Upper lobe of left lung (tissue), 4 donors: ENCODE measurements at regions not wholly inside any gene's neighbourhood (a gene's known extent, or its start where the extent isn't known, plus 50 kb on each side); places are given as distances from the start of the nearest gene placed in this dataset.

Experiments used
- EP300 ChIP-seq, 4 donors: sonication (generic); formaldehyde crosslinking; IDR thresholded peaks; one replicate each; pipeline ENCODE4 v1.5.1; 2017; ENCODE audit warnings: antibody characterized with exemption in 4 of 4, control low read depth in 2 of 4
- POLR2A ChIP-seq, 4 donors: fragments of 450-650 bp; IDR thresholded peaks; one replicate each; pipeline ENCODE4 v1.5.1; 2016 to 2017; ENCODE audit warnings: antibody characterized with exemption in 4 of 4, mild to moderate bottlenecking in 2 of 4
- TF ChIP-seq, protein P1 (sequence below), 6 experiments: fragments of 450-650 bp in 4 of 6; fragments of 200-600 bp in 2 of 6; sonication (generic) in 2 of 6; IDR thresholded peaks; one replicate each; pipeline ENCODE4 v1.5.1; 2016 to 2019; ENCODE audit warnings: antibody characterized with exemption in 6 of 6

DNA sequence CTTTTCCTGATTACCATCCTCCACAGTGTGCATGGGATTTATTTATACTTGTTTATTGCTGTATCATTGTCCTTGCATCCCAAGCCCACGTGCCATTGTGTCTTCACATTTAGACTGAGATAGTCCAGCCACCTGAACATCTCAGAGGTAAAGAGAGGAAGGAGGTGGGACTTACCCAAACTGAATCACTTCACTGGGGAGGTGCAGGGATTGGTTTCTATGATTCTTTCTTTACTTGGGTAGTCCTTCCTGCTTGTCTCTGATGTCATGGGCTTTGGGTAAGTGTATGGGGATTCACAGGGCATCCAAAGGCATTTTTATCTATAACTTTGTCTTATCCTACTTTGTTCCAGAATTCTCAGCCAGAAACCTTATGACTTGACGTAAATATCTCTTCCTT lies 141.5 kb upstream of the UMPS start:
- TF ChIP-seq, protein P1, sequence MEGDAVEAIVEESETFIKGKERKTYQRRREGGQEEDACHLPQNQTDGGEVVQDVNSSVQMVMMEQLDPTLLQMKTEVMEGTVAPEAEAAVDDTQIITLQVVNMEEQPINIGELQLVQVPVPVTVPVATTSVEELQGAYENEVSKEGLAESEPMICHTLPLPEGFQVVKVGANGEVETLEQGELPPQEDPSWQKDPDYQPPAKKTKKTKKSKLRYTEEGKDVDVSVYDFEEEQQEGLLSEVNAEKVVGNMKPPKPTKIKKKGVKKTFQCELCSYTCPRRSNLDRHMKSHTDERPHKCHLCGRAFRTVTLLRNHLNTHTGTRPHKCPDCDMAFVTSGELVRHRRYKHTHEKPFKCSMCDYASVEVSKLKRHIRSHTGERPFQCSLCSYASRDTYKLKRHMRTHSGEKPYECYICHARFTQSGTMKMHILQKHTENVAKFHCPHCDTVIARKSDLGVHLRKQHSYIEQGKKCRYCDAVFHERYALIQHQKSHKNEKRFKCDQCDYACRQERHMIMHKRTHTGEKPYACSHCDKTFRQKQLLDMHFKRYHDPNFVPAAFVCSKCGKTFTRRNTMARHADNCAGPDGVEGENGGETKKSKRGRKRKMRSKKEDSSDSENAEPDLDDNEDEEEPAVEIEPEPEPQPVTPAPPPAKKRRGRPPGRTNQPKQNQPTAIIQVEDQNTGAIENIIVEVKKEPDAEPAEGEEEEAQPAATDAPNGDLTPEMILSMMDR (IDR thresholded peaks at IDR 0.05): no peak
- TF ChIP-seq POLR2A (IDR thresholded peaks at IDR 0.05) (no peak), EP300 (IDR thresholded peaks at IDR 0.05) (no peak)
